Stomach (tissue), 4 donors: ENCODE measurements at regions not wholly inside any gene's neighbourhood (a gene's known extent, or its start where the extent isn't known, plus 50 kb on each side); places are given as distances from the start of the nearest gene placed in this dataset.
A peak's percentile ranks its signal among the peaks of the same experiment; 100 is the strongest.

Experiments
- EP300 ChIP-seq: sonication (generic); formaldehyde crosslinking; IDR thresholded peaks from one replicate; pipeline ENCODE4 v1.6.1; 2017; ENCODE audit warnings: antibody characterized with exemption
- POLR2A ChIP-seq, 4 donors: fragments of 450-650 bp; IDR thresholded peaks; one replicate each; pipeline ENCODE4 v1.6.1; 2016; ENCODE audit warnings: antibody characterized with exemption in 4 of 4, control low read depth in 2 of 4, mild to moderate bottlenecking in 1 of 4, moderate library complexity in 1 of 4
- POLR2AphosphoS5 ChIP-seq, 3 donors: sonication (generic); formaldehyde crosslinking; IDR thresholded peaks; one replicate each; pipeline ENCODE4 v1.6.1; 2016; ENCODE audit warnings: antibody characterized with exemption in 3 of 3
- TF ChIP-seq, protein P1 (sequence below), 7 experiments: fragments of 450-650 bp in 4 of 7; fragments of 200-600 bp in 3 of 7; sonication (generic) in 3 of 7; IDR thresholded peaks; one replicate each; pipeline ENCODE4 v1.5.1; 2016 to 2019; ENCODE audit warnings: antibody characterized with exemption in 7 of 7, control low read depth in 2 of 7, mild to moderate bottlenecking in 1 of 7

DNA sequence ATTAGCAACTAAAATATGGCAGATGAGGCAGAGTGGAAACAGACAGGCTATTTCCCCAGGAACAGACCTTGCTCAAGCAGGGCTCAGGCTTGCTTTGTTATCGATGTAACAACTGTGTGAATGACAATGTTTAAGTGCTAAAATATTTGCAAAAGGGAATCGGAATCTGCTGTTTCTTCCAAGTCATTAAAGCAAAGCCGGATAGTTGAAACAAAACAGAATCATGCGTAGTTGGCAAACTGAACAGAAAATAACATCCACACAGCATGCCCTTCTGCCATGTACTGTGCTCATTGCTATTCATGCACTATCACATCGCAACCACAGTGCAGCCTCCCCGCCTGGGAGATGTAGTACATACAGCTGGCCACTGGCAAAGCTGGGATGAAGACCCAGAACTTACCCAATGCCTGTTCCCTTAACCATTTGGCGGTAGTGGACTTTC, 799.1 kb downstream of the DIAPH3 start:
- TF ChIP-seq, protein P1, sequence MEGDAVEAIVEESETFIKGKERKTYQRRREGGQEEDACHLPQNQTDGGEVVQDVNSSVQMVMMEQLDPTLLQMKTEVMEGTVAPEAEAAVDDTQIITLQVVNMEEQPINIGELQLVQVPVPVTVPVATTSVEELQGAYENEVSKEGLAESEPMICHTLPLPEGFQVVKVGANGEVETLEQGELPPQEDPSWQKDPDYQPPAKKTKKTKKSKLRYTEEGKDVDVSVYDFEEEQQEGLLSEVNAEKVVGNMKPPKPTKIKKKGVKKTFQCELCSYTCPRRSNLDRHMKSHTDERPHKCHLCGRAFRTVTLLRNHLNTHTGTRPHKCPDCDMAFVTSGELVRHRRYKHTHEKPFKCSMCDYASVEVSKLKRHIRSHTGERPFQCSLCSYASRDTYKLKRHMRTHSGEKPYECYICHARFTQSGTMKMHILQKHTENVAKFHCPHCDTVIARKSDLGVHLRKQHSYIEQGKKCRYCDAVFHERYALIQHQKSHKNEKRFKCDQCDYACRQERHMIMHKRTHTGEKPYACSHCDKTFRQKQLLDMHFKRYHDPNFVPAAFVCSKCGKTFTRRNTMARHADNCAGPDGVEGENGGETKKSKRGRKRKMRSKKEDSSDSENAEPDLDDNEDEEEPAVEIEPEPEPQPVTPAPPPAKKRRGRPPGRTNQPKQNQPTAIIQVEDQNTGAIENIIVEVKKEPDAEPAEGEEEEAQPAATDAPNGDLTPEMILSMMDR (IDR thresholded peaks at IDR 0.05): peak in 2 of 7 experiments; percentile 14 to 19
- TF ChIP-seq POLR2A (IDR thresholded peaks at IDR 0.05) (no peak), EP300 (no peak), POLR2AphosphoS5 (IDR thresholded peaks at IDR 0.05) (no peak)
